HG03575 (cell line): ENCODE measurements at regions not wholly inside any gene's neighbourhood (a gene's known extent, or its start where the extent isn't known, plus 50 kb on each side); places are given as distances from the start of the nearest gene placed in this dataset.
"Not testable (repeated sequence)": the region's sequence is repeated elsewhere in the genome, so short reads cannot be mapped to it uniquely, and the experiment has no call there.

Experiments used
- ATAC-seq: cut with Tn5 transposase; IDR thresholded peaks from one replicate; pipeline ENCODE4 v1.9.1; 2021; ENCODE audit not compliant: unreplicated experiment, insufficient number of reproducible peaks, low FRiP score; ENCODE audit errors: extremely low read depth

DNA sequence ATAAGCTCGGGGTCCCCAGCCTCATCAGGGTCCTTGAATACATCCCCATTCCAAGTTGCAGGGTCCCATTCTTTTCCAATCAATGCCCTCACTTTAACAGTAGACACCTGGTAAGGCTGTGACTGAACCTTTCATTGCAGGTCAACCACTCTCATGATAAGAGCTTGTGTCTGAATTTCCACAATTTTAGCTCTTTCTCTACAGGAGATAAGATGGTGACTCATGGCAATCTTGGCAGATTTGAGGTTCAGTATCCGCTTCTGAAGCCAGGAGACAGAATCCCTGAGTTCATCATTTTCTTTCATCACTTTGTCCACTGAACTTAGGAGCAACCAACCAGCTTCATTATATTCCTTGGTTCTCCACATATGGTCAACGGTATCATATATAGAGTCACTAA lies 409.9 kb downstream of the TMEM232 start:
- not testable (repeated sequence) for ATAC-seq

- ATAC-seq, result peak; percentile 46
Observed at GRCh38 chr5:110321117-110321516, 405.4 kb downstream of the TMEM232 start.

- no peak for ATAC-seq
Observed at GRCh38 chr5:110323357-110323756, 403.1 kb downstream of the TMEM232 start.

DNA sequence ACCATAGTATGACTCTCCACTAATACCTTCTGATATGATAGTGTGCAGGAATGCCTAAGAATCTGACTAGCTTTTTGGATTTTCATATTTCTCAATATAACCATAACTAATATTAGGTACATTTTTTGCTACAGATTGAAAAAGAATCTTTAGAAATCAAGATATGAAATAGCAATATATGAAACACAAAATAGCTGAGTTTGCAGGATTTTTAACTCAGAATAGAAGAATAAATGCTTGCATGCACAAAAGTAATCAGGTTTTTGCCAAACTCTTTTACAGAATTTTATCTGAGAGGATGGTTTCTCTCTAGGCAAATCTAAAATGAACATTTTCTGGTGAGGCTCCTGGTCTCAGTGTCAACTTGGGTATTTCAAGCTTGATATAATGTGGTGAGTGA lies 402.6 kb downstream of the TMEM232 start:
- ATAC-seq, result no peak

GRCh38 chr5:110324876-110325275 lies 401.6 kb downstream of the TMEM232 start:
- no peak for ATAC-seq

DNA sequence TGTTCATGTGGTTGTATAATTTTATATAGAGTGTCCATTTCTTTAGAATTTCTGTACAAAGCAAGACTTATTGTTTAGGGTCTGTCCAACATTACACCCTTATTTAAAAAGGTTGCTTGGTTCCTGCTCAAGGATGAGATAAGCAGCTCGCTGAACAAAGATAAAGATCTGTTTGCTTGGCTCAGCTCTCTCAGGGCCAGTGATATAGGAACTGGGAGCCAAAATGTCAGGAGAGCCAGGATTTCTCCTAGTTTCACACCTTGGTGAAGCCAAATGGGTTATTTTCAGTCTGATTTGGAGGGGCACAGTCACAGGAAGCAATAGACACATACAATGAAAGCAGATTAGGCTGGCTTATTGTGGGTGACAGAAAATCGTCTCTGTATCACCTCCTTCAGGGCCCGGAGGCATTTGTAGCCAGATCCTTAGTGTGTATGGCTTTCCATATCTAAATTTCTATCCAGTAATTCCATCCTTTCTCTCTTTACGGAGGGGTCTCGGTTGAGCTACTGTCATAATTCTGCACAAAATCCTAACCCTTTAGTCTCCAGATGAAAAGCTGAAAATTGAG lies 396.4 kb downstream of the TMEM232 start:
- ATAC-seq, result no peak

- no peak for ATAC-seq
Observed at GRCh38 chr5:110333384-110333783, 393.1 kb downstream of the TMEM232 start.

DNA sequence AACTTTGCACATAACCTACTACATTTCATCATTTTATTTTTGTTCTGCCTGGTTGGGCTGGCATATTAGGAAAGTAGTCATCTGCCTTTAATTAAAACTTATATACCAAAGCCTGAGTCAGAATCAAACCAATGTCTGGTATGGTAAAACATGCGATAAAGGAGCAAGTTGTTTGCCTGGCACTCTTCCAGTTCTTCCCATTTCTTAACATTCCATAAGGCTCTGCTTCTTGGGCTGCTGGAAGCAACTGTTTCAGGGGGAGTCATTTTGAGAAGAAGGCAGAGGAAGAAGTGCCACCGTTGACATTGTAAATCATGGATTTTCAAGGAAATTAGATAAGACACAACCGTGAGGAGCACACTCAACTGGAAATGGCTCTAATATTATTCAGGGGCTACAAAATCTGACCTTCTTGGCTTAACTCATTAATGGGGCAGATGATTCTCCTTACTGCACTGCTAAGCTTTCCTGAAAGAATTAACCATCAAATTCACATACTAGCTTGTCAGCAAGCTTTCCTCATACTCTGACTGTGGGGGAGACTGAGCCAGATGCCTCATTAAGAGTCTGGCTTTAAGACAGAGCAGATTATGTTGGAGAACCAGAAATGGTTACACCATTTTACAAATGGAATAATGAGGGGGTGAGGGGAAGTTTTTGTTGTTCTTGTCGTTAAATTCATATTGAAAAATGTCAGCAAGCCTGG lies 391.0 kb downstream of the TMEM232 start:
- ATAC-seq, result no peak

DNA sequence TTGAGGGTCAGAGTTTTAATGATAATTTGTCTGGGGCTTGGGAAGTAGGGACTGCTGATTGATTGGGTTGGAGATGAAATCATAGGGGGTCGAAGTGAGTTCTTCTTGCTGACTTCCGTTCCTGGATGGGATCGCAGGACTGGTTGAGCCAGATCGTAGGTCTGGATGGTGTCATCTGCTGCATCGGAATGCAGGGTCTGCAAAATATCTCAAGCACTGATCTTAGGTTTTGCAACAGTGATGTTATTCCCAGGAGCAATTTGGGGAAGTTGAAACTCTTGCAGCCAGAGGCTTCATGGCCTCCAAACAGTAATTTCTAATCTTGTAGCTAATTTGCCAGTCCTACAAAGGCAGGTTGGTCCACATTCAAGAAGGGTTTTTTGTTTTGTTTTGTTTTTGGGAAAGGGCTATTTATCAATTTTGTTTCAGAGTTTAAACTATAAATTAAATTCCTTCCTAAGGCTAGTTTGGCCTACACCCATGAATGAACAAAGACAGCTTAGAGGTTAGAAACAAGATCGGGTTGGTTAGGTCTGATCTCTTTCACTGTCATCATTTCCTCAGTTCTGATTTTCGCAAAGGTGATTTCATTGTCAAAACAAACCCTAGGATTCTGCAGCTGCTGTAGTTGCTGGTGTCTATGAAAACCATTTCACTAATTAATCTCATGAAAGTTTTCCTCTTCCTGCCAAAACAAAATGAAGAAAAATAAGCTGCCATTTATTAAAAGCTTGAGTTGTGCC lies 388.0 kb downstream of the TMEM232 start:
- ATAC-seq, result no peak

DNA sequence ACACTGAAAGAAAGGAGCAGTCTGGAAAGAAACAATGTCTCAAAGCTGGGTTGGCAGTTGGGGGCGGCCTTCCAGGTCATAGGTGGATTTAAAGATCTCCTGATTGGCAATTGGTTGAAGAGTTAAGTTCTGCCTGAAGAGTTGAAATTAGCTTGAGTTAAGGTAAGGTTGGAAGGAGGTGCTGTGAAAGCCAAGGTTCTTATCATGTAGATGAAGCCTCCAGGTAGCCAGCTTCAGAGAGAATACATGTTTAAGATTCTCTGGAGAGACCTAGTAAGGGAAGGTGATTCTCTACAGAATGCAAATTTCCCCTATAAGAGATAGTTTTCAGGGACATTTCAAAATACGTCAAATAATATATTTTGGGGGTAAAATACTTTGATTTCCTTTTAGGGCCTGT lies 387.1 kb downstream of the TMEM232 start:
- ATAC-seq, result no peak

- ATAC-seq, result no peak
Observed at GRCh38 chr5:110341836-110342235, 384.6 kb downstream of the TMEM232 start.

GRCh38 chr5:110342683-110343082 lies 383.8 kb downstream of the TMEM232 start:
- ATAC-seq, result no peak

GRCh38 chr5:110343616-110344015 lies 382.9 kb downstream of the TMEM232 start:
- no peak for ATAC-seq

GRCh38 chr5:110345623-110346022 lies 380.8 kb downstream of the TMEM232 start:
- no peak for ATAC-seq

- ATAC-seq, result no peak
Observed at GRCh38 chr5:110346893-110347358, 379.5 kb downstream of the TMEM232 start.

- ATAC-seq, result no peak
Observed at GRCh38 chr5:110347781-110348180, 378.7 kb downstream of the TMEM232 start.

DNA sequence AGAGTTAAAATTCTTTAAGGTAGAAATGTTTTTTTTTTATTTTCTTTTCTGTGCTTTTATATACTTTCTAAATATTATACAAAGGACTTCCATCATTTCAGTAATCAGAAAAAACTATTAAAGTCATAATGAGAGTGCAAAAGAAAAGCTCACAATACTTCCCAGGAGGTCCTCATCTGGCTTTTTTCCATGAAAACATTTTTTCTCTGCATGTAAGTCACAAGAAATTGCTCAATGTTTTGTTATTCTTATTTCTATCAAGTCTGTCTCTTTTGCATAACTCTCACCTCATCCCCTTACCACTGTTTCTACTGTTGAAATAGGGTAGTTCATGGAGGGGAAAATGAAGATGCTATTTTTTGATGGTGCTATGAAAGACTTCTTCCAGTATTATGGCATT lies 375.0 kb downstream of the TMEM232 start:
- ATAC-seq, result no peak

GRCh38 chr5:110354311-110354710 lies 372.2 kb downstream of the TMEM232 start:
- no peak for ATAC-seq

- ATAC-seq, result no peak
Observed at GRCh38 chr5:110354915-110355644, 371.4 kb downstream of the TMEM232 start.
